PC-9 (cell line): ENCODE measurements at regions not wholly inside any gene's neighbourhood (a gene's known extent, or its start where the extent isn't known, plus 50 kb on each side); places are given as distances from the start of the nearest gene placed in this dataset.

ENCODE experiments used
- BruUV-seq: library from RNA; stranded (reverse); fragments of 400-500 nt; replicated peaks from 2 replicates; lab custom pipeline; 2021; lab: Mats Ljungman, UMichigan
- CTCF ChIA-PET: fragments of 300-600 bp; sonication (Branson Sonifier 250); formaldehyde crosslinking; loops from one replicate; lab custom pipeline; 2022; ENCODE audit warnings: antibody characterized with exemption; lab: Charles Lee
- POLR2A ChIA-PET: fragments of 300-600 bp; sonication (Branson Sonifier 250); formaldehyde crosslinking; loops from one replicate; lab custom pipeline; 2022; ENCODE audit warnings: antibody characterized with exemption; ENCODE audit not compliant: unreplicated experiment; lab: Charles Lee
- DNase-seq, 2 experiments: peaks; one replicate each; pipeline versions ENCODE4 v3.0.0 to v3.0.0-alpha.2; 2015 to 2022; ENCODE audit warnings: mixed read lengths in 1 of 2
- H2AFZ ChIP-seq: fragments of 200-600 bp; sonication (generic); 2 replicates; pipeline ENCODE4 v1.8.1; 2017; ENCODE audit warnings: antibody characterized with exemption
- H3F3A ChIP-seq: fragments of 200-600 bp; sonication (generic); 2 replicates; pipeline ENCODE4 v1.8.1; 2017; ENCODE audit warnings: antibody characterized with exemption, mild to moderate bottlenecking, low read depth; ENCODE audit not compliant: insufficient read depth
- H3K27ac ChIP-seq: fragments of 200-600 bp; sonication (generic); 2 replicates; pipeline ENCODE4 v1.6.1; 2016; ENCODE audit warnings: mixed run types
- H3K27me3 ChIP-seq: fragments of 200-600 bp; sonication (generic); 2 replicates; pipeline ENCODE4 v1.6.1; 2016; ENCODE audit warnings: low read depth, mixed run types; ENCODE audit not compliant: insufficient read depth
- H3K36me3 ChIP-seq: fragments of 200-600 bp; sonication (generic); 2 replicates; pipeline ENCODE4 v1.6.1; 2016; ENCODE audit warnings: low read depth, mixed run types
- H3K4me1 ChIP-seq: fragments of 200-600 bp; sonication (generic); replicated peaks from 2 replicates; pipeline ENCODE4 v1.6.1; 2016; ENCODE audit warnings: mixed run types; ENCODE audit not compliant: insufficient read depth
- H3K4me2 ChIP-seq: fragments of 200-600 bp; sonication (generic); 2 replicates; pipeline ENCODE4 v1.6.1; 2017; ENCODE audit warnings: mixed run types
- H3K4me3 ChIP-seq: fragments of 200-600 bp; sonication (generic); 2 replicates; pipeline ENCODE4 v1.6.1; 2016; ENCODE audit warnings: mixed run types
- H3K79me2 ChIP-seq: fragments of 200-600 bp; sonication (generic); 2 replicates; pipeline ENCODE4 v1.6.1; 2017; ENCODE audit warnings: low read depth, mixed run types
- H3K9me2 ChIP-seq: fragments of 200-600 bp; sonication (generic); 2 replicates; pipeline ENCODE4 v1.8.1; 2017; ENCODE audit warnings: mild to moderate bottlenecking; ENCODE audit not compliant: insufficient read depth
- H3K9me3 ChIP-seq: fragments of 200-600 bp; sonication (generic); 2 replicates; pipeline ENCODE4 v1.8.1; 2016; ENCODE audit warnings: low read depth; ENCODE audit not compliant: insufficient read depth
- H4K20me1 ChIP-seq: fragments of 200-600 bp; sonication (generic); 2 replicates; pipeline ENCODE4 v1.8.1; 2017; ENCODE audit not compliant: insufficient read depth
- CTCF ChIP-seq: fragments of 200-600 bp; sonication (generic); conservative IDR thresholded peaks from 2 replicates; pipeline ENCODE4 v1.6.1; 2017; ENCODE audit warnings: mixed run types, antibody characterized with exemption, mild to moderate bottlenecking, moderate library complexity
- EZH2 ChIP-seq: fragments of 200-600 bp; sonication (generic); IDR thresholded peaks from 2 replicates; pipeline ENCODE4 v1.8.0; 2017; ENCODE audit warnings: antibody characterized with exemption, low read depth
- intact Hi-C: fragments of 100-400 bp; cut with micrococcal nuclease; formaldehyde crosslinking; loops from one replicate; pipeline ENCODE4 v1.10.0; 2022; ENCODE audit not compliant: unreplicated experiment

GRCh38 chr10:29900865-29901264, 158.5 kb downstream of the JCAD start:
- CTCF ChIA-PET: no interaction called here
- POLR2A ChIA-PET: no interaction called here
- no peak for TF ChIP-seq CTCF
- TF ChIP-seq EZH2: no peak
- Histone ChIP-seq H4K20me1 (no peaks in the 10 kb centered on the region), H3K4me3 (no peak overlapping the region), H2AFZ (no peak overlapping the region), H3K4me2 (no peak overlapping the region), H3K9me3 (no peaks in the 10 kb centered on the region), H3K9me2 (no peaks in the 10 kb centered on the region), H3K27ac (no peak overlapping the region), H3K4me1 (no peaks in the 10 kb centered on the region), H3K36me3 (no peaks in the 10 kb centered on the region), H3K27me3 (no peaks in the 10 kb centered on the region), H3K79me2 (no peaks in the 10 kb centered on the region), H3F3A (no peaks in the 10 kb centered on the region)
- intact Hi-C loops: no loop called here
- no TSS peak for BruUV-seq
- no peak for DNase-seq

- H4K20me1 ChIP-seq: no peaks in the 10 kb centered on the region
- no peaks in the 10 kb centered on the region for H3K9me3 ChIP-seq
- H3K36me3 ChIP-seq: no peaks in the 10 kb centered on the region
- POLR2A ChIA-PET: interaction anchor here (1.0 kb wide), 1 partner anchor 49 kb away, joined by 7 read pairs; no protein-coding TSS in a partner anchor
- DNase-seq: no peak
- BruUV-seq: no TSS peak
- no peak overlapping the region for H3K27ac ChIP-seq
- CTCF ChIA-PET: no interaction called here
- no peaks in the 10 kb centered on the region for H3K9me2 ChIP-seq
- H2AFZ ChIP-seq: no peak overlapping the region
- TF ChIP-seq CTCF (no peak), EZH2 (no peak)
- no peaks in the 10 kb centered on the region for H3K27me3 ChIP-seq
- intact Hi-C loops: no loop called here
- H3K4me2 ChIP-seq: no peak overlapping the region
- H3F3A ChIP-seq: no peaks in the 10 kb centered on the region
- no peaks in the 10 kb centered on the region for H3K79me2 ChIP-seq
- no peaks in the 10 kb centered on the region for H3K4me1 ChIP-seq
- H3K4me3 ChIP-seq: no peak overlapping the region
These were observed 161.2 kb downstream of the JCAD start for GRCh38 chr10:29897999-29898716.

- no peaks in the 10 kb centered on the region for H4K20me1 ChIP-seq
- ChIA-PET POLR2A (interaction anchor here (1.0 kb wide), 1 partner anchor 50 kb away, joined by 7 read pairs; no protein-coding TSS in a partner anchor), CTCF (no interaction called here)
- no peak overlapping the region for H3K4me3 ChIP-seq
- H3F3A ChIP-seq: no peaks in the 10 kb centered on the region
- no peaks in the 10 kb centered on the region for H3K9me3 ChIP-seq
- intact Hi-C loops: no loop called here
- no peaks in the 10 kb centered on the region for H3K79me2 ChIP-seq
- H2AFZ ChIP-seq: no peak overlapping the region
- H3K27ac ChIP-seq: no peak overlapping the region
- H3K27me3 ChIP-seq: no peaks in the 10 kb centered on the region
- H3K4me2 ChIP-seq: no peak overlapping the region
- no peak for DNase-seq
- H3K4me1 ChIP-seq: no peaks in the 10 kb centered on the region
- BruUV-seq: no TSS peak
- H3K9me2 ChIP-seq: no peaks in the 10 kb centered on the region
- TF ChIP-seq EZH2 (no peak), CTCF (no peak)
- H3K36me3 ChIP-seq: no peaks in the 10 kb centered on the region
These were observed 162.0 kb downstream of the JCAD start for GRCh38 chr10:29897430-29897829.
